Activated T-helper 1 cell treated with anti-CD3 and anti-CD28 coated beads, Interleukin-12 subunit alpha, Interleukin-12 subunit beta, Interleukin-2, Interleukin-4 antibody, amounts not matched to agents 30 ng/mL and 10 ng/mL and 1 ng/mL, durations not matched to agents 14 hours and 24 hours and 36 hours (primary cell): ENCODE measurements at regions not wholly inside any gene's neighbourhood (a gene's known extent, or its start where the extent isn't known, plus 50 kb on each side); places are given as distances from the start of the nearest gene placed in this dataset.
A peak's percentile ranks its signal among the peaks of the same experiment; 100 is the strongest.
"Not testable (repeated sequence)": the region's sequence is repeated elsewhere in the genome, so short reads cannot be mapped to it uniquely, and the experiment has no call there.

Experiments
- DNase-seq: peaks from one replicate; pipeline ENCODE4 v3.0.0; 2021; ENCODE audit warnings: low spot score
- H3K27ac Mint-ChIP-seq: one replicate; pipeline ENCODE4 v1.8.0; 2021; ENCODE audit warnings: mild to moderate bottlenecking, mixed read lengths
- H3K27me3 Mint-ChIP-seq: one replicate; pipeline ENCODE4 v1.8.0; 2022; ENCODE audit warnings: mild to moderate bottlenecking, moderate library complexity, mixed read lengths; ENCODE audit not compliant: insufficient read depth
- H3K36me3 Mint-ChIP-seq: one replicate; pipeline ENCODE4 v1.8.0; 2021; ENCODE audit warnings: low read depth, mixed read lengths
- H3K4me1 Mint-ChIP-seq: one replicate; pipeline ENCODE4 v1.8.0; 2021; ENCODE audit warnings: low read depth, mixed read lengths
- H3K4me3 Mint-ChIP-seq: one replicate; pipeline ENCODE4 v1.8.0; 2021; ENCODE audit warnings: mild to moderate bottlenecking, moderate library complexity, mixed read lengths
- H3K9me3 Mint-ChIP-seq: one replicate; pipeline ENCODE4 v1.8.0; 2021; ENCODE audit warnings: mixed read lengths
- intact Hi-C: fragments of 100-400 bp; cut with micrococcal nuclease; formaldehyde crosslinking; loops from one replicate; pipeline ENCODE4 v1.15.1; 2024

- H3K4me1 Mint-ChIP-seq, H3K27ac Mint-ChIP-seq, H3K27me3 Mint-ChIP-seq, DNase-seq, H3K4me3 Mint-ChIP-seq, intact Hi-C loops, H3K36me3 Mint-ChIP-seq, H3K9me3 Mint-ChIP-seq: not testable (repeated sequence)
These were observed 127.1 kb downstream of the OTOP1 start for GRCh38 chr4:4099610-4100009.

- intact Hi-C loops, H3K36me3 Mint-ChIP-seq, DNase-seq, H3K4me1 Mint-ChIP-seq, H3K9me3 Mint-ChIP-seq, H3K27ac Mint-ChIP-seq: not testable (repeated sequence)
- Mint-ChIP-seq H3K27me3 (peaks cover 18% of the 10 kb centered on the region), H3K4me3 (peak overlapping the region; percentile 54)
These were observed 119.8 kb downstream of the OTOP1 start for GRCh38 chr4:4106923-4107322.

- intact Hi-C loops, H3K36me3 Mint-ChIP-seq, H3K9me3 Mint-ChIP-seq, H3K27ac Mint-ChIP-seq, H3K4me1 Mint-ChIP-seq: not testable (repeated sequence)
- peak; percentile 57 for DNase-seq
- peak overlapping the region; percentile 56 for H3K4me3 Mint-ChIP-seq
- H3K27me3 Mint-ChIP-seq: peaks cover 18% of the 10 kb centered on the region
These were observed 119.2 kb downstream of the OTOP1 start for GRCh38 chr4:4107411-4108107.

- H3K27ac Mint-ChIP-seq: not testable (repeated sequence)
These were observed 111.3 kb downstream of the OTOP1 start for GRCh38 chr4:4115381-4115780.

GRCh38 chr4:4116901-4117300 is 109.8 kb downstream of the OTOP1 start:
- intact Hi-C loops, H3K4me3 Mint-ChIP-seq, H3K27ac Mint-ChIP-seq, H3K27me3 Mint-ChIP-seq, H3K4me1 Mint-ChIP-seq, H3K9me3 Mint-ChIP-seq, H3K36me3 Mint-ChIP-seq, DNase-seq: not testable (repeated sequence)

More at GRCh38 chr4:4115381-4115780, 111.3 kb downstream of the OTOP1 start:
- intact Hi-C loops, H3K36me3 Mint-ChIP-seq, H3K4me1 Mint-ChIP-seq, DNase-seq, H3K4me3 Mint-ChIP-seq, H3K27me3 Mint-ChIP-seq, H3K9me3 Mint-ChIP-seq: not testable (repeated sequence)

- intact Hi-C loops, H3K4me3 Mint-ChIP-seq, H3K4me1 Mint-ChIP-seq, H3K27ac Mint-ChIP-seq, H3K36me3 Mint-ChIP-seq, H3K9me3 Mint-ChIP-seq, H3K27me3 Mint-ChIP-seq, DNase-seq: not testable (repeated sequence)
These were observed 92.4 kb downstream of the OTOP1 start for GRCh38 chr4:4134368-4134767.

GRCh38 chr4:4136621-4137020 is 90.1 kb downstream of the OTOP1 start:
- H3K4me3 Mint-ChIP-seq, intact Hi-C loops, H3K27ac Mint-ChIP-seq: not testable (repeated sequence)

More at GRCh38 chr4:4136621-4137020, 90.1 kb downstream of the OTOP1 start:
- H3K36me3 Mint-ChIP-seq, DNase-seq, H3K9me3 Mint-ChIP-seq, H3K27me3 Mint-ChIP-seq, H3K4me1 Mint-ChIP-seq: not testable (repeated sequence)
